Activated T-helper 1 cell treated with anti-CD3 and anti-CD28 coated beads, Interleukin-12 subunit alpha, Interleukin-12 subunit beta, Interleukin-2, Interleukin-4 antibody, amounts not matched to agents 30 ng/mL and 10 ng/mL and 1 ng/mL, durations not matched to agents 14 hours and 24 hours and 36 hours (primary cell): ENCODE measurements at regions not wholly inside any gene's neighbourhood (a gene's known extent, or its start where the extent isn't known, plus 50 kb on each side); places are given as distances from the start of the nearest gene placed in this dataset.
"Not testable (repeated sequence)": the region's sequence is repeated elsewhere in the genome, so short reads cannot be mapped to it uniquely, and the experiment has no call there.

Experiments
- DNase-seq: peaks from one replicate; pipeline ENCODE4 v3.0.0; 2021; ENCODE audit warnings: low spot score
- H3K27ac Mint-ChIP-seq: one replicate; pipeline ENCODE4 v1.8.0; 2021; ENCODE audit warnings: mild to moderate bottlenecking, mixed read lengths
- H3K27me3 Mint-ChIP-seq: one replicate; pipeline ENCODE4 v1.8.0; 2022; ENCODE audit warnings: mild to moderate bottlenecking, moderate library complexity, mixed read lengths; ENCODE audit not compliant: insufficient read depth
- H3K36me3 Mint-ChIP-seq: one replicate; pipeline ENCODE4 v1.8.0; 2021; ENCODE audit warnings: low read depth, mixed read lengths
- H3K4me1 Mint-ChIP-seq: one replicate; pipeline ENCODE4 v1.8.0; 2021; ENCODE audit warnings: low read depth, mixed read lengths
- H3K4me3 Mint-ChIP-seq: one replicate; pipeline ENCODE4 v1.8.0; 2021; ENCODE audit warnings: mild to moderate bottlenecking, moderate library complexity, mixed read lengths
- H3K9me3 Mint-ChIP-seq: one replicate; pipeline ENCODE4 v1.8.0; 2021; ENCODE audit warnings: mixed read lengths
- intact Hi-C: fragments of 100-400 bp; cut with micrococcal nuclease; formaldehyde crosslinking; loops from one replicate; pipeline ENCODE4 v1.15.1; 2024

- not testable (repeated sequence) for H3K27me3 Mint-ChIP-seq, H3K36me3 Mint-ChIP-seq, H3K9me3 Mint-ChIP-seq, DNase-seq
- H3K4me1 Mint-ChIP-seq: peaks cover 73% of the 10 kb centered on the region
- peak overlapping the region; percentile 65 for H3K4me3 Mint-ChIP-seq
- intact Hi-C loops: loop anchor here (1.0 to 10.0 kb wide), 10 partner anchors 9 to 1484 kb away; partner anchors contain the start of genes CAB39L, FNDC3A and SETDB2
- H3K27ac Mint-ChIP-seq: peak overlapping the region; percentile 89
Measured at GRCh38 chr13:48883786-48884185, 91.9 kb upstream of the FNDC3A start.

GRCh38 chr13:48885027-48885395 lies 90.7 kb upstream of the FNDC3A start:
- Mint-ChIP-seq H3K4me1 (peaks cover 65% of the 10 kb centered on the region), H3K27me3 (no peaks in the 10 kb centered on the region), H3K9me3 (peaks cover under 1% of the 10 kb centered on the region), H3K36me3 (peaks cover 4% of the 10 kb centered on the region), H3K27ac (peak overlapping the region; percentile 89), H3K4me3 (peak overlapping the region; percentile 10)
- no peak for DNase-seq
- intact Hi-C loops: loop anchor here (2.0 to 10.0 kb wide), 2 partner anchors 320 to 482 kb away; no protein-coding TSS in a partner anchor

GRCh38 chr13:48888613-48889012 lies 87.1 kb upstream of the FNDC3A start:
- intact Hi-C loops: loop anchor here (10.0 kb wide), 1 partner anchor 324 kb away; no protein-coding TSS in a partner anchor
- Mint-ChIP-seq H3K4me1 (peaks cover 57% of the 10 kb centered on the region), H3K27ac (no peak overlapping the region), H3K27me3 (no peaks in the 10 kb centered on the region), H3K4me3 (no peak overlapping the region), H3K9me3 (peaks cover 7% of the 10 kb centered on the region), H3K36me3 (peaks cover 1% of the 10 kb centered on the region)
- DNase-seq: no peak

- peaks cover 39% of the 10 kb centered on the region for H3K4me1 Mint-ChIP-seq
- H3K4me3 Mint-ChIP-seq: no peak overlapping the region
- no peak overlapping the region for H3K27ac Mint-ChIP-seq
- peaks cover 12% of the 10 kb centered on the region for H3K9me3 Mint-ChIP-seq
- DNase-seq: no peak
- H3K27me3 Mint-ChIP-seq: no peaks in the 10 kb centered on the region
- intact Hi-C loops: loop anchor here (5.0 kb wide), 1 partner anchor 222 kb away; no protein-coding TSS in a partner anchor
- H3K36me3 Mint-ChIP-seq: peaks cover 1% of the 10 kb centered on the region
Measured at GRCh38 chr13:48890391-48890790, 85.3 kb upstream of the FNDC3A start.

GRCh38 chr13:48891586-48891985 lies 84.1 kb upstream of the FNDC3A start:
- peak overlapping the region; percentile 55 for H3K27ac Mint-ChIP-seq
- intact Hi-C loops: loop anchor here (5.0 kb wide), 1 partner anchor 221 kb away; no protein-coding TSS in a partner anchor

GRCh38 chr13:48892053-48892687 lies 83.5 kb upstream of the FNDC3A start:
- peaks cover 1% of the 10 kb centered on the region for H3K36me3 Mint-ChIP-seq
- H3K4me3 Mint-ChIP-seq: peak overlapping the region; percentile 51
- no peaks in the 10 kb centered on the region for H3K27me3 Mint-ChIP-seq
- H3K4me1 Mint-ChIP-seq: peaks cover 27% of the 10 kb centered on the region
- intact Hi-C loops: loop anchor here (1.0 to 5.0 kb wide), 6 partner anchors 8 to 387 kb away; no protein-coding TSS in a partner anchor
- DNase-seq: no peak
- peak overlapping the region; percentile 83 for H3K27ac Mint-ChIP-seq
- peaks cover 22% of the 10 kb centered on the region for H3K9me3 Mint-ChIP-seq

More at GRCh38 chr13:48891586-48891985, 84.1 kb upstream of the FNDC3A start:
- H3K4me1 Mint-ChIP-seq: peaks cover 27% of the 10 kb centered on the region
- peaks cover 1% of the 10 kb centered on the region for H3K36me3 Mint-ChIP-seq
- H3K27me3 Mint-ChIP-seq: no peaks in the 10 kb centered on the region
- DNase-seq: no peak
- peaks cover 22% of the 10 kb centered on the region for H3K9me3 Mint-ChIP-seq
- H3K4me3 Mint-ChIP-seq: no peak overlapping the region

- intact Hi-C loops: loop anchor here (1.0 to 5.0 kb wide), 6 partner anchors 8 to 387 kb away; no protein-coding TSS in a partner anchor
- Mint-ChIP-seq H3K36me3 (peaks cover 1% of the 10 kb centered on the region), H3K27me3 (no peaks in the 10 kb centered on the region), H3K27ac (no peak overlapping the region), H3K9me3 (peaks cover 22% of the 10 kb centered on the region), H3K4me1 (peaks cover 27% of the 10 kb centered on the region), H3K4me3 (no peak overlapping the region)
- no peak for DNase-seq
Measured at GRCh38 chr13:48892688-48893075, 83.0 kb upstream of the FNDC3A start.

GRCh38 chr13:48896312-48896711 lies 79.4 kb upstream of the FNDC3A start:
- DNase-seq: no peak
- Mint-ChIP-seq H3K9me3 (peaks cover 30% of the 10 kb centered on the region), H3K27me3 (peaks cover 10% of the 10 kb centered on the region), H3K27ac (no peak overlapping the region), H3K36me3 (peaks cover 1% of the 10 kb centered on the region), H3K4me1 (peaks cover 15% of the 10 kb centered on the region), H3K4me3 (no peak overlapping the region)
- intact Hi-C loops: no loop called here

- H3K4me3 Mint-ChIP-seq: no peak overlapping the region
- no peak for DNase-seq
- intact Hi-C loops: no loop called here
- peaks cover 18% of the 10 kb centered on the region for H3K9me3 Mint-ChIP-seq
- H3K36me3 Mint-ChIP-seq: no peaks in the 10 kb centered on the region
- H3K27ac Mint-ChIP-seq: no peak overlapping the region
- peaks cover 15% of the 10 kb centered on the region for H3K27me3 Mint-ChIP-seq
- H3K4me1 Mint-ChIP-seq: peaks cover 9% of the 10 kb centered on the region
Measured at GRCh38 chr13:48901781-48902180, 73.9 kb upstream of the FNDC3A start.

- H3K27me3 Mint-ChIP-seq: peaks cover 15% of the 10 kb centered on the region
- peaks cover 9% of the 10 kb centered on the region for H3K4me1 Mint-ChIP-seq
- H3K4me3 Mint-ChIP-seq: no peak overlapping the region
- no peak overlapping the region for H3K27ac Mint-ChIP-seq
- intact Hi-C loops: no loop called here
- H3K9me3 Mint-ChIP-seq: peaks cover 18% of the 10 kb centered on the region
- no peak for DNase-seq
- no peaks in the 10 kb centered on the region for H3K36me3 Mint-ChIP-seq
Measured at GRCh38 chr13:48902368-48902767, 73.3 kb upstream of the FNDC3A start.

GRCh38 chr13:48904668-48905290 lies 70.9 kb upstream of the FNDC3A start:
- no peak for DNase-seq
- H3K27me3 Mint-ChIP-seq: peaks cover 15% of the 10 kb centered on the region
- H3K27ac Mint-ChIP-seq: no peak overlapping the region
- H3K4me1 Mint-ChIP-seq: peaks cover 9% of the 10 kb centered on the region
- intact Hi-C loops: no loop called here
- H3K9me3 Mint-ChIP-seq: peaks cover 4% of the 10 kb centered on the region
- H3K4me3 Mint-ChIP-seq: no peak overlapping the region
- H3K36me3 Mint-ChIP-seq: no peaks in the 10 kb centered on the region

- H3K4me1 Mint-ChIP-seq: peaks cover 9% of the 10 kb centered on the region
- no peaks in the 10 kb centered on the region for H3K36me3 Mint-ChIP-seq
Measured at GRCh38 chr13:48906200-48906599, 69.5 kb upstream of the FNDC3A start.

GRCh38 chr13:48908381-48909055 lies 67.2 kb upstream of the FNDC3A start:
- DNase-seq: no peak
- no peaks in the 10 kb centered on the region for H3K36me3 Mint-ChIP-seq
- intact Hi-C loops: no loop called here
- peaks cover 2% of the 10 kb centered on the region for H3K9me3 Mint-ChIP-seq
- H3K4me3 Mint-ChIP-seq: no peak overlapping the region
- H3K27ac Mint-ChIP-seq: no peak overlapping the region
- H3K4me1 Mint-ChIP-seq: peaks cover 9% of the 10 kb centered on the region
- peaks cover 4% of the 10 kb centered on the region for H3K27me3 Mint-ChIP-seq

More at GRCh38 chr13:48906200-48906599, 69.5 kb upstream of the FNDC3A start:
- no peak for DNase-seq
- intact Hi-C loops: no loop called here
- Mint-ChIP-seq H3K9me3 (peaks cover 4% of the 10 kb centered on the region), H3K27ac (no peak overlapping the region), H3K4me3 (no peak overlapping the region), H3K27me3 (peaks cover 9% of the 10 kb centered on the region)
